IMR-90 (cell line): ENCODE measurements at regions not wholly inside any gene's neighbourhood (a gene's known extent, or its start where the extent isn't known, plus 50 kb on each side); places are given as distances from the start of the nearest gene placed in this dataset.

Experiments
- ATAC-seq: fragments of 200-7000 bp; cut with Tn5 transposase; 2 replicates; pipeline ENCODE4 v1.9.1; 2020; ENCODE audit warnings: low read depth, mild to moderate bottlenecking, moderate library complexity
- BruUV-seq: library from RNA; stranded (reverse); fragments of 400-500 nt; replicated peaks from 2 replicates; lab custom pipeline; 2021; lab: Mats Ljungman, UMichigan
- CTCF ChIA-PET: fragments of 300-600 bp; formaldehyde crosslinking; extraction: SDS; loops from one replicate; lab custom pipeline; 2021; ENCODE audit warnings: antibody characterized with exemption; lab: Yijun Ruan, JAX
- POLR2A ChIA-PET: fragments of 300-600 bp; sonication (Branson Sonifier 250); formaldehyde crosslinking; loops from one replicate; lab custom pipeline; 2022; ENCODE audit warnings: antibody characterized with exemption; ENCODE audit not compliant: unreplicated experiment; lab: Charles Lee
- DNase-seq: peaks from one replicate; pipeline ENCODE4 v3.0.0; 2013
- H2AFZ ChIP-seq: replicated peaks from 2 replicates; pipeline ENCODE3; 2013; ENCODE audit warnings: low read length, mild to moderate bottlenecking; ENCODE audit not compliant: poor library complexity
- H2AK5ac ChIP-seq: 2 replicates; pipeline ENCODE4 v1.6.1; 2013; ENCODE audit warnings: low read depth, low read length, inconsistent platforms
- H2AK9ac ChIP-seq: replicated peaks from 2 replicates; pipeline ENCODE3; 2013; ENCODE audit warnings: mild to moderate bottlenecking, low read depth, low read length, moderate library complexity; ENCODE audit not compliant: poor library complexity
- H2BK120ac ChIP-seq: 2 replicates; pipeline ENCODE4 v1.6.1; 2013; ENCODE audit warnings: low read depth, low read length, inconsistent platforms
- H2BK15ac ChIP-seq: 3 replicates; pipeline ENCODE4 v1.6.1; 2013; ENCODE audit warnings: low read depth, low read length, inconsistent platforms
- H2BK20ac ChIP-seq: 2 replicates; pipeline ENCODE4 v1.6.1; 2013; ENCODE audit warnings: low read depth, mild to moderate bottlenecking, inconsistent platforms, low read length, moderate library complexity
- H2BK5ac ChIP-seq: 2 replicates; pipeline ENCODE4 v1.6.1; 2013; ENCODE audit warnings: mild to moderate bottlenecking, low read depth, low read length, inconsistent platforms; ENCODE audit not compliant: poor library complexity, severe bottlenecking
- H3K14ac ChIP-seq: replicated peaks from 2 replicates; pipeline ENCODE4 v1.6.1; 2013; ENCODE audit warnings: low read depth, low read length, inconsistent platforms
- H3K18ac ChIP-seq: 2 replicates; pipeline ENCODE4 v1.6.1; 2013; ENCODE audit warnings: low read depth, low read length, control low read depth
- H3K23ac ChIP-seq: 2 replicates; pipeline ENCODE4 v1.6.1; 2013; ENCODE audit warnings: low read depth, low read length, inconsistent platforms
- H3K27ac ChIP-seq: 2 replicates; pipeline ENCODE4 v1.5.1; 2013; ENCODE audit warnings: mild to moderate bottlenecking, control low read depth, low read length; ENCODE audit not compliant: insufficient read depth
- H3K27me3 ChIP-seq: 2 replicates; pipeline ENCODE4 v1.6.1; 2013; ENCODE audit warnings: low read length; ENCODE audit not compliant: control insufficient read depth, insufficient read depth
- H3K36me3 ChIP-seq: 2 replicates; pipeline ENCODE4 v1.6.1; 2013; ENCODE audit warnings: low read length, mixed read lengths; ENCODE audit not compliant: control insufficient read depth, insufficient read depth
- H3K4ac ChIP-seq: 2 replicates; pipeline ENCODE4 v1.6.1; 2013; ENCODE audit warnings: low read depth, low read length, inconsistent platforms
- H3K4me1 ChIP-seq: 2 replicates; pipeline ENCODE4 v1.6.1; 2013; ENCODE audit warnings: low read length, mixed read lengths; ENCODE audit not compliant: control insufficient read depth, insufficient read depth
- H3K4me2 ChIP-seq: 2 replicates; pipeline ENCODE4 v1.6.1; 2013; ENCODE audit warnings: low read depth, mild to moderate bottlenecking, control low read depth, low read length, moderate library complexity
- H3K4me3 ChIP-seq: 2 replicates; pipeline ENCODE4 v1.5.1; 2013; ENCODE audit warnings: low read depth, mild to moderate bottlenecking, control low read depth, low read length, moderate library complexity; ENCODE audit not compliant: insufficient read depth
- H3K56ac ChIP-seq: 2 replicates; pipeline ENCODE4 v1.6.1; 2013; ENCODE audit warnings: low read length, inconsistent platforms; ENCODE audit not compliant: insufficient read depth; ENCODE audit errors: extremely low read depth
- H3K79me1 ChIP-seq, 2 experiments: 2 replicates each; pipeline ENCODE4 v1.6.1; 2013; ENCODE audit warnings: low read length in 2 of 2, inconsistent platforms in 1 of 2, low read depth in 1 of 2
- H3K9ac ChIP-seq: 2 replicates; pipeline ENCODE4 v1.6.1; 2013; ENCODE audit warnings: low read depth, low read length, control low read depth
- H3K9me1 ChIP-seq: 2 replicates; pipeline ENCODE4 v1.6.1; 2013; ENCODE audit warnings: low read length, inconsistent platforms; ENCODE audit not compliant: insufficient read depth
- H3K9me3 ChIP-seq: 2 replicates; pipeline ENCODE4 v1.6.1; 2013; ENCODE audit warnings: low read length; ENCODE audit not compliant: control insufficient read depth, insufficient read depth
- H4K20me1 ChIP-seq: 2 replicates; pipeline ENCODE4 v1.6.1; 2013; ENCODE audit warnings: low read length, inconsistent platforms; ENCODE audit not compliant: insufficient read depth
- H4K5ac ChIP-seq: 2 replicates; pipeline ENCODE4 v1.6.1; 2013; ENCODE audit warnings: mild to moderate bottlenecking, low read depth, low read length, control low read depth
- H4K8ac ChIP-seq, 2 experiments: 2 replicates each; pipeline ENCODE4 v1.6.1; 2013; ENCODE audit warnings: low read depth in 2 of 2, low read length in 2 of 2, control low read depth in 1 of 2, inconsistent platforms in 1 of 2
- H4K91ac ChIP-seq: 2 replicates; pipeline ENCODE4 v1.6.1; 2013; ENCODE audit warnings: low read depth, low read length, inconsistent platforms; ENCODE audit not compliant: insufficient read depth
- BHLHE40 ChIP-seq: fragments of 150-350 bp; IDR thresholded peaks from 2 replicates; pipeline ENCODE4 v1.6.1; 2016; ENCODE audit warnings: mild to moderate bottlenecking, low read depth, low read length
- CEBPB ChIP-seq: IDR thresholded peaks from 2 replicates; pipeline ENCODE4 v1.6.1; 2012; ENCODE audit warnings: low read depth, low read length, improper control_type of control experiment
- CHD1 ChIP-seq: IDR thresholded peaks from 2 replicates; pipeline ENCODE4 v1.6.1; 2012; ENCODE audit warnings: low read depth, low read length, improper control_type of control experiment
- CTCF ChIP-seq: conservative IDR thresholded peaks from 2 replicates; pipeline ENCODE4 v1.5.1; 2012; ENCODE audit warnings: mild to moderate bottlenecking, low read depth, low read length, improper control_type of control experiment
- ELK1 ChIP-seq: fragments of 150-350 bp; IDR thresholded peaks from 2 replicates; pipeline ENCODE4 v1.6.1; 2016; ENCODE audit warnings: low read depth, mild to moderate bottlenecking, low read length, moderate library complexity, borderline replicate concordance
- MAFK ChIP-seq: IDR thresholded peaks from 2 replicates; pipeline ENCODE4 v1.6.1; 2012; ENCODE audit warnings: low read depth, low read length, improper control_type of control experiment
- MAZ ChIP-seq: IDR thresholded peaks from 2 replicates; pipeline ENCODE4 v1.6.1; 2012; ENCODE audit warnings: low read depth, mild to moderate bottlenecking, low read length, improper control_type of control experiment, moderate library complexity, borderline replicate concordance
- MXI1 ChIP-seq: IDR thresholded peaks from 2 replicates; pipeline ENCODE4 v1.6.1; 2012; ENCODE audit warnings: low read depth, mild to moderate bottlenecking, low read length, moderate library complexity, borderline replicate concordance
- NFE2L2 ChIP-seq: fragments of 150-350 bp; IDR thresholded peaks from 2 replicates; pipeline ENCODE4 v1.6.1; 2016; ENCODE audit warnings: low read depth, mild to moderate bottlenecking, low read length
- RFX5 ChIP-seq: IDR thresholded peaks from 2 replicates; pipeline ENCODE4 v1.8.0; 2012; ENCODE audit warnings: low read depth, mild to moderate bottlenecking, low read length, moderate library complexity
- SMC3 ChIP-seq: fragments of 150-350 bp; IDR thresholded peaks from 2 replicates; pipeline ENCODE4 v1.6.1; 2016; ENCODE audit warnings: low read depth, mild to moderate bottlenecking, antibody characterized with exemption, low read length, moderate library complexity
- USF2 ChIP-seq: fragments of 150-350 bp; IDR thresholded peaks from 2 replicates; pipeline ENCODE4 v1.6.1; 2017; ENCODE audit warnings: mild to moderate bottlenecking, antibody characterized with exemption, low read length, low read depth
- WGBS, 2 experiments: methylation state at CpG; one replicate each; pipeline versions ENCODE4 v1.1.5 to v1.1.7; 2013; ENCODE audit warnings: missing lambda C conversion rate in 2 of 2; ENCODE audit not compliant: insufficient read length in 1 of 2; ENCODE audit errors: extremely low coverage in 2 of 2; 5-methylcytosine and 5-hydroxymethylcytosine counted together
- dilution Hi-C: fragments of 300-500 bp; cut with HindIII; formaldehyde crosslinking; loops from one replicate; pipeline ENCODE4 v1.14.3; 2018; ENCODE audit warnings: low sequenced_read_pairs; ENCODE audit not compliant: unreplicated experiment
- in situ Hi-C: fragments of 300-500 bp; cut with MboI; formaldehyde crosslinking; loops from 3 replicates; pipeline ENCODE4 v1.14.3; 2019; ENCODE audit warnings: low sequenced_read_pairs, inconsistent platforms, mixed read lengths
- intact Hi-C: fragments of 100-400 bp; cut with micrococcal nuclease; formaldehyde crosslinking; loops from 2 replicates; pipeline ENCODE4 v1.10.0; 2022

- no peak overlapping the region for H3K4me3 ChIP-seq
- dilution Hi-C loops, result no loop called here
- no peak overlapping the region for H3K18ac ChIP-seq
- no peak overlapping the region for H2AK5ac ChIP-seq
- CTCF ChIA-PET, result no interaction called here
- H3K9me1 ChIP-seq, result no peaks in the 10 kb centered on the region
- no peak overlapping the region for H3K56ac ChIP-seq
- H2BK20ac ChIP-seq, result no peak overlapping the region
- H4K8ac ChIP-seq, result no peak overlapping the region
- H3K23ac ChIP-seq, result no peak overlapping the region
- H2AFZ ChIP-seq, result no peak overlapping the region
- H3K4me2 ChIP-seq, result no peak overlapping the region
- no peak overlapping the region for H3K14ac ChIP-seq
- no peak overlapping the region for H3K9ac ChIP-seq
- no TSS peak for BruUV-seq
- DNase-seq, result no peak
- no peaks in the 10 kb centered on the region for H3K4me1 ChIP-seq
- H3K9me3 ChIP-seq, result no peaks in the 10 kb centered on the region
- no peak overlapping the region for H2BK15ac ChIP-seq
- no peak overlapping the region for H4K91ac ChIP-seq
- no peak for ATAC-seq
- POLR2A ChIA-PET, result no interaction called here
- no CpG with 5 or more reads among the region's 2 CpGs for WGBS, 2 experiments
- no peaks in the 10 kb centered on the region for H3K79me1 ChIP-seq
- H2BK120ac ChIP-seq, result no peak overlapping the region
- no peaks in the 10 kb centered on the region for H3K36me3 ChIP-seq
- TF ChIP-seq RFX5 (no peak), CTCF (no peak), BHLHE40 (no peak), CEBPB (no peak), SMC3 (no peak), NFE2L2 (no peak), CHD1 (no peak), ELK1 (no peak), MAZ (no peak), MAFK (no peak), MXI1 (no peak), USF2 (no peak)
- H4K5ac ChIP-seq, result no peak overlapping the region
- intact Hi-C loops, result loop anchor here (5.0 kb wide), 1 partner anchor 108 kb away; no protein-coding TSS in a partner anchor
- H3K4ac ChIP-seq, result no peak overlapping the region
- no peaks in the 10 kb centered on the region for H3K27me3 ChIP-seq
- no peaks in the 10 kb centered on the region for H4K20me1 ChIP-seq
- in situ Hi-C loops, result no loop called here
- no peak overlapping the region for H2AK9ac ChIP-seq
- no peak overlapping the region for H2BK5ac ChIP-seq
- no peak overlapping the region for H3K27ac ChIP-seq
Measured at GRCh38 chr12:93994721-93995120, 153.7 kb upstream of the PLXNC1 start.
